Panc1 (cell line): ENCODE measurements at regions not wholly inside any gene's neighbourhood (a gene's known extent, or its start where the extent isn't known, plus 50 kb on each side); places are given as distances from the start of the nearest gene placed in this dataset.

Experiments
- ATAC-seq: fragments of 200-7000 bp; cut with Tn5 transposase; 2 replicates; pipeline ENCODE4 v1.9.1; 2020; ENCODE audit warnings: mild to moderate bottlenecking, moderate library complexity
- BruUV-seq: library from RNA; stranded (reverse); fragments of 400-500 nt; replicated peaks from 2 replicates; lab custom pipeline; 2021; lab: Mats Ljungman, UMichigan
- CTCF ChIA-PET: fragments of 300-600 bp; sonication (Branson Sonifier 250); formaldehyde crosslinking; loops from one replicate; lab custom pipeline; 2022; ENCODE audit warnings: antibody characterized with exemption; lab: Charles Lee
- POLR2A ChIA-PET: fragments of 300-600 bp; sonication (Branson Sonifier 250); formaldehyde crosslinking; loops from one replicate; lab custom pipeline; 2022; ENCODE audit warnings: antibody characterized with exemption; lab: Charles Lee
- DNase-seq: peaks from one replicate; pipeline ENCODE4 v3.0.0-alpha.2; 2010; ENCODE audit warnings: low read depth, low spot score
- H3K27ac ChIP-seq: 2 replicates; pipeline ENCODE4 v1.5.1; 2011; ENCODE audit warnings: mild to moderate bottlenecking, low read length, inconsistent platforms
- H3K27me3 ChIP-seq: fragments of 200-500 bp; sonication (Bioruptor generic); 2 replicates; pipeline ENCODE4 v1.6.0; 2014; ENCODE audit warnings: low read length, inconsistent platforms; ENCODE audit not compliant: control insufficient read depth, insufficient read depth
- H3K36me3 ChIP-seq: fragments of 200-500 bp; sonication (Bioruptor generic); 2 replicates; pipeline ENCODE4 v1.5.1; 2014; ENCODE audit warnings: inconsistent platforms, mild to moderate bottlenecking, low read length, moderate library complexity; ENCODE audit not compliant: control insufficient read depth, insufficient read depth
- H3K4me1 ChIP-seq: 2 replicates; pipeline ENCODE4 v1.5.1; 2011; ENCODE audit warnings: inconsistent platforms, mild to moderate bottlenecking, low read length, moderate library complexity; ENCODE audit not compliant: control insufficient read depth, insufficient read depth
- H3K4me3 ChIP-seq, 2 experiments: 2 replicates each; pipeline ENCODE4 v1.5.1; 2011 to 2012; ENCODE audit warnings: low read depth in 2 of 2, low read length in 2 of 2, mild to moderate bottlenecking in 2 of 2, inconsistent platforms in 1 of 2, moderate library complexity in 1 of 2
- H3K9me3 ChIP-seq: fragments of 200-500 bp; sonication (Bioruptor generic); 2 replicates; pipeline ENCODE4 v1.5.1; 2014; ENCODE audit warnings: low read depth, mild to moderate bottlenecking, inconsistent platforms, low read length, moderate library complexity; ENCODE audit not compliant: control insufficient read depth, insufficient read depth
- CTCF ChIP-seq: fragments of 450-650 bp; IDR thresholded peaks from 2 replicates; pipeline ENCODE4 v1.5.1; 2017; ENCODE audit warnings: mild to moderate bottlenecking
- POLR2AphosphoS5 ChIP-seq: IDR thresholded peaks from 2 replicates; pipeline ENCODE4 v1.6.1; 2012; ENCODE audit warnings: mild to moderate bottlenecking, low read depth, low read length, moderate library complexity
- SIN3A ChIP-seq: IDR thresholded peaks from 2 replicates; pipeline ENCODE4 v1.6.1; 2012; ENCODE audit warnings: low read depth, mild to moderate bottlenecking, low read length, moderate library complexity, borderline replicate concordance; ENCODE audit not compliant: insufficient read depth
- TCF7L2 ChIP-seq: IDR thresholded peaks from 2 replicates; pipeline ENCODE4 v1.6.1; 2011; ENCODE audit warnings: mild to moderate bottlenecking, low read depth, low read length, inconsistent platforms
- in situ Hi-C: cut with HindIII; loops from 2 replicates; pipeline ENCODE4 v1.10.0; 2016; ENCODE audit warnings: low sequenced_read_pairs, low pct_unique_long_range_greater_than_20kb
- intact Hi-C: fragments of 100-400 bp; cut with micrococcal nuclease; formaldehyde crosslinking; loops from one replicate; pipeline ENCODE4 v1.10.0; 2022; ENCODE audit not compliant: unreplicated experiment
- TF ChIP-seq, protein P1 (sequence below), 2 experiments: IDR thresholded peaks; 2 replicates each; pipeline ENCODE4 v1.6.1; 2011 to 2012; ENCODE audit warnings: low read depth in 2 of 2, control low read depth in 1 of 2, low read length in 1 of 2, mild to moderate bottlenecking in 1 of 2, moderate library complexity in 1 of 2; ENCODE audit not compliant: insufficient read depth in 1 of 2

- Histone ChIP-seq H3K4me3 (no peak overlapping the region), H3K4me1 (no peaks in the 10 kb centered on the region), H3K27ac (no peak overlapping the region), H3K9me3 (no peaks in the 10 kb centered on the region), H3K27me3 (no peaks in the 10 kb centered on the region), H3K36me3 (no peaks in the 10 kb centered on the region)
- ATAC-seq (no peak), DNase-seq (no peak)
- CTCF ChIA-PET, result no interaction called here
- POLR2A ChIA-PET, result no interaction called here
- BruUV-seq, result no TSS peak
- intact Hi-C loops (no loop called here), in situ Hi-C loops (no loop called here)
- no peak for TF ChIP-seq TCF7L2
- TF ChIP-seq, protein P1, sequence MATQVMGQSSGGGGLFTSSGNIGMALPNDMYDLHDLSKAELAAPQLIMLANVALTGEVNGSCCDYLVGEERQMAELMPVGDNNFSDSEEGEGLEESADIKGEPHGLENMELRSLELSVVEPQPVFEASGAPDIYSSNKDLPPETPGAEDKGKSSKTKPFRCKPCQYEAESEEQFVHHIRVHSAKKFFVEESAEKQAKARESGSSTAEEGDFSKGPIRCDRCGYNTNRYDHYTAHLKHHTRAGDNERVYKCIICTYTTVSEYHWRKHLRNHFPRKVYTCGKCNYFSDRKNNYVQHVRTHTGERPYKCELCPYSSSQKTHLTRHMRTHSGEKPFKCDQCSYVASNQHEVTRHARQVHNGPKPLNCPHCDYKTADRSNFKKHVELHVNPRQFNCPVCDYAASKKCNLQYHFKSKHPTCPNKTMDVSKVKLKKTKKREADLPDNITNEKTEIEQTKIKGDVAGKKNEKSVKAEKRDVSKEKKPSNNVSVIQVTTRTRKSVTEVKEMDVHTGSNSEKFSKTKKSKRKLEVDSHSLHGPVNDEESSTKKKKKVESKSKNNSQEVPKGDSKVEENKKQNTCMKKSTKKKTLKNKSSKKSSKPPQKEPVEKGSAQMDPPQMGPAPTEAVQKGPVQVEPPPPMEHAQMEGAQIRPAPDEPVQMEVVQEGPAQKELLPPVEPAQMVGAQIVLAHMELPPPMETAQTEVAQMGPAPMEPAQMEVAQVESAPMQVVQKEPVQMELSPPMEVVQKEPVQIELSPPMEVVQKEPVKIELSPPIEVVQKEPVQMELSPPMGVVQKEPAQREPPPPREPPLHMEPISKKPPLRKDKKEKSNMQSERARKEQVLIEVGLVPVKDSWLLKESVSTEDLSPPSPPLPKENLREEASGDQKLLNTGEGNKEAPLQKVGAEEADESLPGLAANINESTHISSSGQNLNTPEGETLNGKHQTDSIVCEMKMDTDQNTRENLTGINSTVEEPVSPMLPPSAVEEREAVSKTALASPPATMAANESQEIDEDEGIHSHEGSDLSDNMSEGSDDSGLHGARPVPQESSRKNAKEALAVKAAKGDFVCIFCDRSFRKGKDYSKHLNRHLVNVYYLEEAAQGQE (IDR thresholded peaks at IDR 0.05; ENCODE audit: insufficient read depth in 1 of 2, low read depth in 2 of 2, low read length in 1 of 2), result no peak
- no peak for TF ChIP-seq POLR2AphosphoS5
- TF ChIP-seq CTCF, result no peak
- no peak for TF ChIP-seq SIN3A
Measured at GRCh38 chrX:4663085-4663484, 949.6 kb upstream of the PRKX start.

GRCh38 chrX:4661771-4662170 lies 948.3 kb upstream of the PRKX start:
- no peaks in the 10 kb centered on the region for H3K27me3 ChIP-seq
- H3K4me1 ChIP-seq, result no peaks in the 10 kb centered on the region
- ChIA-PET CTCF (no interaction called here), POLR2A (no interaction called here)
- H3K27ac ChIP-seq, result no peak overlapping the region
- no peak for TF ChIP-seq CTCF
- TF ChIP-seq SIN3A, result no peak
- TF ChIP-seq TCF7L2, result no peak
- TF ChIP-seq, protein P1 (IDR thresholded peaks at IDR 0.05; ENCODE audit: insufficient read depth in 1 of 2, low read depth in 2 of 2, low read length in 1 of 2), result no peak
- TF ChIP-seq POLR2AphosphoS5, result no peak
- no peaks in the 10 kb centered on the region for H3K36me3 ChIP-seq
- ATAC-seq, result no peak
- no peak for DNase-seq
- BruUV-seq, result no TSS peak
- in situ Hi-C loops (no loop called here), intact Hi-C loops (no loop called here)
- H3K9me3 ChIP-seq, result no peaks in the 10 kb centered on the region
- no peak overlapping the region for H3K4me3 ChIP-seq
